Mesendoderm (in vitro differentiated cells): ENCODE measurements at regions not wholly inside any gene's neighbourhood (a gene's known extent, or its start where the extent isn't known, plus 50 kb on each side); places are given as distances from the start of the nearest gene placed in this dataset.

Source experiments
- DNase-seq: peaks from one replicate; pipeline ENCODE4 v3.0.0; 2013
- H2AK5ac ChIP-seq: 2 replicates; pipeline ENCODE4 v1.6.1; 2013; ENCODE audit warnings: low read length, inconsistent platforms
- H2BK120ac ChIP-seq: 2 replicates; pipeline ENCODE4 v1.6.1; 2013; ENCODE audit warnings: low read depth, mild to moderate bottlenecking, low read length, moderate library complexity, mixed read lengths
- H2BK15ac ChIP-seq: replicated peaks from 2 replicates; pipeline ENCODE4 v1.6.1; 2013; ENCODE audit warnings: low read depth, mild to moderate bottlenecking, moderate library complexity
- H2BK5ac ChIP-seq: 2 replicates; pipeline ENCODE4 v1.6.1; 2013; ENCODE audit warnings: low read length, inconsistent platforms
- H3K18ac ChIP-seq: 2 replicates; pipeline ENCODE4 v1.6.1; 2013; ENCODE audit warnings: mild to moderate bottlenecking, low read length, mixed read lengths
- H3K23ac ChIP-seq: one replicate; pipeline ENCODE4 v1.6.1; 2013; ENCODE audit warnings: low read length
- H3K27ac ChIP-seq: 2 replicates; pipeline ENCODE4 v1.5.1; 2013; ENCODE audit warnings: low read depth, mild to moderate bottlenecking, inconsistent platforms, low read length, moderate library complexity
- H3K27me3 ChIP-seq: 2 replicates; pipeline ENCODE4 v1.6.1; 2013; ENCODE audit warnings: low read length, control low read depth, mild to moderate bottlenecking, inconsistent platforms; ENCODE audit not compliant: insufficient read depth, poor library complexity
- H3K36me3 ChIP-seq: 2 replicates; pipeline ENCODE4 v1.6.1; 2013; ENCODE audit warnings: low read length, inconsistent platforms; ENCODE audit not compliant: control insufficient read depth, insufficient read depth
- H3K4ac ChIP-seq: one replicate; pipeline ENCODE4 v1.6.1; 2013; ENCODE audit warnings: low read depth, mild to moderate bottlenecking, low read length, moderate library complexity
- H3K4me1 ChIP-seq: 2 replicates; pipeline ENCODE4 v1.6.1; 2013; ENCODE audit warnings: low read depth, low read length, inconsistent platforms; ENCODE audit not compliant: control insufficient read depth
- H3K4me2 ChIP-seq: 2 replicates; pipeline ENCODE4 v1.6.1; 2013; ENCODE audit warnings: low read length
- H3K4me3 ChIP-seq: 2 replicates; pipeline ENCODE4 v1.5.1; 2013; ENCODE audit warnings: mild to moderate bottlenecking, low read length
- H3K56ac ChIP-seq: one replicate; pipeline ENCODE4 v1.6.1; 2013; ENCODE audit warnings: low read length
- H3K79me1 ChIP-seq: 2 replicates; pipeline ENCODE4 v1.6.1; 2013; ENCODE audit warnings: low read length, inconsistent platforms
- H3K79me2 ChIP-seq: 2 replicates; pipeline ENCODE4 v1.6.1; 2013; ENCODE audit warnings: mild to moderate bottlenecking, low read length; ENCODE audit not compliant: control insufficient read depth, insufficient read depth
- H3K9ac ChIP-seq: 2 replicates; pipeline ENCODE4 v1.6.1; 2013; ENCODE audit warnings: low read length, inconsistent platforms
- H4K5ac ChIP-seq: one replicate; pipeline ENCODE4 v1.6.1; 2013; ENCODE audit warnings: low read length
- H4K8ac ChIP-seq: one replicate; pipeline ENCODE4 v1.6.1; 2013; ENCODE audit warnings: low read depth, mild to moderate bottlenecking, control low read depth, low read length, moderate library complexity
- WGBS: extraction: QIAGEN DNeasy Blood & Tissue Kit; methylation state at CpG from one replicate; pipeline ENCODE4 v1.1.7; 2013; ENCODE audit warnings: low lambda C conversion rate, missing lambda C conversion rate; ENCODE audit not compliant: insufficient coverage; ENCODE audit errors: extremely low coverage; 5-methylcytosine and 5-hydroxymethylcytosine counted together

- H3K79me1 ChIP-seq = no peaks in the 10 kb centered on the region
- no peak overlapping the region for H2BK5ac ChIP-seq
- H3K27ac ChIP-seq = no peak overlapping the region
- peak overlapping the region; percentile 21 for H3K4ac ChIP-seq
- WGBS = no CpG with 5 or more reads among the region's 5 CpGs
- no peaks in the 10 kb centered on the region for H3K36me3 ChIP-seq
- no peak overlapping the region for H3K4me2 ChIP-seq
- no peak overlapping the region for H3K18ac ChIP-seq
- H3K23ac ChIP-seq = no peak overlapping the region
- DNase-seq = peak; percentile 66
- H2BK120ac ChIP-seq = no peak overlapping the region
- no peaks in the 10 kb centered on the region for H3K27me3 ChIP-seq
- no peak overlapping the region for H4K5ac ChIP-seq
- no peaks in the 10 kb centered on the region for H3K79me2 ChIP-seq
- H4K8ac ChIP-seq = no peak overlapping the region
- H3K4me1 ChIP-seq = peaks cover 3% of the 10 kb centered on the region
- H3K56ac ChIP-seq = peak overlapping the region; percentile 71
- no peak overlapping the region for H3K4me3 ChIP-seq
- H2BK15ac ChIP-seq = no peak overlapping the region
- peak overlapping the region; percentile 12 for H3K9ac ChIP-seq
- peak overlapping the region; percentile 76 for H2AK5ac ChIP-seq
Observed at GRCh38 chr1:29962336-29962735, 726.0 kb downstream of the PTPRU start.

GRCh38 chr1:29961293-29962059 is 725.2 kb downstream of the PTPRU start:
- no peak for DNase-seq
- no peak overlapping the region for H3K23ac ChIP-seq
- H3K27me3 ChIP-seq = no peaks in the 10 kb centered on the region
- no peak overlapping the region for H2BK5ac ChIP-seq
- no peak overlapping the region for H4K5ac ChIP-seq
- no peak overlapping the region for H2BK15ac ChIP-seq
- H3K9ac ChIP-seq = no peak overlapping the region
- peaks cover 3% of the 10 kb centered on the region for H3K4me1 ChIP-seq
- no peak overlapping the region for H3K27ac ChIP-seq
- no peak overlapping the region for H2AK5ac ChIP-seq
- WGBS = no CpG with 5 or more reads among the region's 8 CpGs
- no peak overlapping the region for H2BK120ac ChIP-seq
- H3K4ac ChIP-seq = no peak overlapping the region
- no peak overlapping the region for H3K4me2 ChIP-seq
- no peak overlapping the region for H3K18ac ChIP-seq
- no peaks in the 10 kb centered on the region for H3K79me1 ChIP-seq
- no peaks in the 10 kb centered on the region for H3K79me2 ChIP-seq
- H4K8ac ChIP-seq = no peak overlapping the region
- no peaks in the 10 kb centered on the region for H3K36me3 ChIP-seq
- H3K4me3 ChIP-seq = no peak overlapping the region
- no peak overlapping the region for H3K56ac ChIP-seq

- H3K56ac ChIP-seq = no peak overlapping the region
- H3K79me1 ChIP-seq = no peaks in the 10 kb centered on the region
- no peak overlapping the region for H3K9ac ChIP-seq
- H3K4me1 ChIP-seq = peaks cover 3% of the 10 kb centered on the region
- H3K23ac ChIP-seq = no peak overlapping the region
- H3K36me3 ChIP-seq = no peaks in the 10 kb centered on the region
- H3K4me2 ChIP-seq = no peak overlapping the region
- H2BK120ac ChIP-seq = no peak overlapping the region
- H3K27me3 ChIP-seq = no peaks in the 10 kb centered on the region
- H4K5ac ChIP-seq = no peak overlapping the region
- H2BK15ac ChIP-seq = no peak overlapping the region
- H3K18ac ChIP-seq = no peak overlapping the region
- H2BK5ac ChIP-seq = no peak overlapping the region
- no peaks in the 10 kb centered on the region for H3K79me2 ChIP-seq
- H3K27ac ChIP-seq = no peak overlapping the region
- DNase-seq = peak; percentile 72
- no peak overlapping the region for H3K4ac ChIP-seq
- no peak overlapping the region for H3K4me3 ChIP-seq
- WGBS = no CpG with 5 or more reads among the region's 10 CpGs
- no peak overlapping the region for H4K8ac ChIP-seq
- H2AK5ac ChIP-seq = no peak overlapping the region
Observed at GRCh38 chr1:29960876-29961275, 724.6 kb downstream of the PTPRU start.

- Histone ChIP-seq H3K56ac (no peak overlapping the region), H2BK120ac (no peak overlapping the region), H3K4ac (no peak overlapping the region), H4K8ac (no peak overlapping the region), H3K79me1 (no peaks in the 10 kb centered on the region), H3K4me3 (no peak overlapping the region), H3K79me2 (no peaks in the 10 kb centered on the region), H3K23ac (no peak overlapping the region), H3K27me3 (no peaks in the 10 kb centered on the region), H2AK5ac (no peak overlapping the region), H4K5ac (no peak overlapping the region), H2BK15ac (no peak overlapping the region), H3K27ac (no peak overlapping the region), H2BK5ac (no peak overlapping the region), H3K4me2 (no peak overlapping the region), H3K18ac (no peak overlapping the region), H3K36me3 (no peaks in the 10 kb centered on the region), H3K4me1 (peaks cover 3% of the 10 kb centered on the region), H3K9ac (no peak overlapping the region)
- WGBS = no CpG with 5 or more reads among the region's 10 CpGs
- no peak for DNase-seq
Observed at GRCh38 chr1:29960156-29960755, 723.9 kb downstream of the PTPRU start.

GRCh38 chr1:29959356-29959755 is 723.0 kb downstream of the PTPRU start:
- no peak overlapping the region for H2BK5ac ChIP-seq
- no peak overlapping the region for H3K9ac ChIP-seq
- no peak for DNase-seq
- H3K4ac ChIP-seq = no peak overlapping the region
- H3K27ac ChIP-seq = no peak overlapping the region
- no peak overlapping the region for H2AK5ac ChIP-seq
- no peak overlapping the region for H3K23ac ChIP-seq
- H3K27me3 ChIP-seq = no peaks in the 10 kb centered on the region
- H3K4me1 ChIP-seq = peaks cover 4% of the 10 kb centered on the region
- no peak overlapping the region for H3K4me2 ChIP-seq
- no peak overlapping the region for H3K4me3 ChIP-seq
- no peak overlapping the region for H3K56ac ChIP-seq
- no peaks in the 10 kb centered on the region for H3K79me2 ChIP-seq
- no peak overlapping the region for H2BK120ac ChIP-seq
- no peaks in the 10 kb centered on the region for H3K36me3 ChIP-seq
- H2BK15ac ChIP-seq = no peak overlapping the region
- H3K18ac ChIP-seq = no peak overlapping the region
- H3K79me1 ChIP-seq = no peaks in the 10 kb centered on the region
- H4K5ac ChIP-seq = no peak overlapping the region
- WGBS = no CpG with 5 or more reads among the region's 4 CpGs
- H4K8ac ChIP-seq = no peak overlapping the region
